ENCODE measurements at regions not wholly inside any gene's neighbourhood (a gene's known extent, or its start where the extent isn't known, plus 50 kb on each side); places are given as distances from the start of the nearest gene placed in this dataset.

DNA sequence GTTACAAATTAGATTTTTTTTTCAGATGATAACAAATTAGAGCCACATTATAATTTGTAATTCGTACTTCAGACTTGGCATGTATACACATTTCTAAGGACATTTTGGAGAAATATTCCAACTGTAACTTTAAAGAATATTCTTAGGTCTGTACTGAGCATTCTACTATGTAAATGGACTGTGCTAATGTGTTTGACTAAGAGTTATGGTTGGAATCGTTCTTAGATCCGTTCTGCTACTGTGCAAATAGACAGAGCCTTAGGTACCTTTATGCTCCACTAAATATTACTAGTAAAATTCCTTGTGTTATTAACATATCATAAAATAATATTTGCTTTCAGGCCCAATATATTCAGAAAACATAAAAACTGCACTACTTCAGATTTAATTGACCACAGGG, 1180.0 kb upstream of the TENM3 start:
- Mint-ChIP-seq H3K36me3 (no peaks in the 10 kb centered on the region), H3K4me3 (no peak overlapping the region), H3K4me1 (no peaks in the 10 kb centered on the region), H3K27me3 (no peaks in the 10 kb centered on the region), H3K27ac (no peak overlapping the region), H3K9me3 (peaks cover 3 to 14% (median 6%) of the 10 kb centered on the region in 3 donors)
- Histone ChIP-seq H3K36me3 (ENCODE audit: control insufficient read depth in 2 of 2, extremely low read depth in 1 of 2, insufficient read depth in 1 of 2, low read length in 1 of 2) (no peaks in the 10 kb centered on the region), H3K4me1 (ENCODE audit: control insufficient read depth in 1 of 2, extremely low read depth in 1 of 2, insufficient read depth in 2 of 2, low read length in 2 of 2) (no peaks in the 10 kb centered on the region), H3K9me3 (no peaks in the 10 kb centered on the region), H3K4me3 (ENCODE audit: control insufficient read depth in 1 of 2, extremely low read depth in 1 of 2, low read length in 1 of 2) (no peak overlapping the region), H3K27me3 (replicated peaks in 1 of 2; ENCODE audit: control insufficient read depth in 2 of 2, extremely low read depth in 1 of 2, insufficient read depth in 2 of 2, low read length in 1 of 2) (no peaks in the 10 kb centered on the region), H3K27ac (ENCODE audit: low read length) (no peak overlapping the region)
- no CpG with 5 or more reads among the region's 3 CpGs for WGBS (ENCODE audit: insufficient coverage)
- ChIA-PET CTCF (no interaction called here), POLR2A (no interaction called here)
- ATAC-seq (replicated peaks in 1 of 4): no peak
- no peak for DNase-seq

DNA sequence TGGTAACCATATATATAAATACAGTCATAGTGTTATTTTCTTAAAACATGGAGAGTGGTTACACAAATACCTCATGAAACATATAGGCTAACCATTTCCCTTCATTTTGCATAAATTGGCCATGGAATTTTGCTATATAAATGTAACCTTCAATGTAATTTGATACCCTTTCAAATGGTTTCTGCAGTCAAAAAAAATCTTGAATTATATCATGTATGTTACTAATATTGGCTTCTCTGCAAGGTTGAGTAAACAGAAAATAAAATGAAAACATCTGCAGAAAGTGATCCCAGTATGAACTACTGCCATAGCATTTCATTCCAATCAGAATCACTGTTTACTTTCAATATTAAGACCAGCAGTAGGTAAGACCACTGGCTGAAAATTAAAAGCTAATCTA, 1165.9 kb upstream of the TENM3 start:
- Histone ChIP-seq H3K4me1 (ENCODE audit: control insufficient read depth in 1 of 2, extremely low read depth in 1 of 2, insufficient read depth in 2 of 2, low read length in 2 of 2) (no peaks in the 10 kb centered on the region), H3K9me3 (no peaks in the 10 kb centered on the region), H3K27ac (ENCODE audit: low read length) (no peak overlapping the region), H3K27me3 (replicated peaks in 1 of 2; ENCODE audit: control insufficient read depth in 2 of 2, extremely low read depth in 1 of 2, insufficient read depth in 2 of 2, low read length in 1 of 2) (no peaks in the 10 kb centered on the region), H3K4me3 (ENCODE audit: control insufficient read depth in 1 of 2, extremely low read depth in 1 of 2, low read length in 1 of 2) (no peak overlapping the region), H3K36me3 (ENCODE audit: control insufficient read depth in 2 of 2, extremely low read depth in 1 of 2, insufficient read depth in 1 of 2, low read length in 1 of 2) (no peaks in the 10 kb centered on the region)
- POLR2A ChIA-PET: no interaction called here
- Mint-ChIP-seq H3K27me3 (no peaks in the 10 kb centered on the region), H3K4me1 (no peaks in the 10 kb centered on the region), H3K36me3 (no peaks in the 10 kb centered on the region), H3K4me3 (no peak overlapping the region), H3K27ac (no peak overlapping the region), H3K9me3 (peaks cover 0 to 6% (median 3%) of the 10 kb centered on the region in 3 donors)
- DNase-seq: no peak
- CTCF ChIA-PET: no interaction called here
- ATAC-seq (replicated peaks in 1 of 4): no peak

DNA sequence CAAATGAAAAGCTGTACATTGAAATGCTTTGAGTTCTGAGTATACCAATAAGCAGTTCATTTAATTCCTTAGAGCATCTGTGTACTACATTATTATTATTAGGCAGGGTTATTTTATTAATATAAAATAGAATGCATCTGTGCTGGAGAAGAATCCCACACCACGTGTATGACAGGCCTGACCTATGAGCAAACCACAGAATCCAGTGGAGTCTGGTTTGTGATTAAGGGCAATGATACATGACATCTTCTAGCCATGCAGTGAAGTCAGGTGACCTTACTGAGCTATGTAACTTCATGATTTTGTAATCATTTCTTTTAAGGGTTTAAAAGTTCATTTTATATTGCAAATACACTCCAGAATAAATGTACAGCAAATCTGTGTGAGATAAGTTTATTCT, 1165.0 kb upstream of the TENM3 start:
- no peak overlapping the region for H3K27ac Mint-ChIP-seq

DNA sequence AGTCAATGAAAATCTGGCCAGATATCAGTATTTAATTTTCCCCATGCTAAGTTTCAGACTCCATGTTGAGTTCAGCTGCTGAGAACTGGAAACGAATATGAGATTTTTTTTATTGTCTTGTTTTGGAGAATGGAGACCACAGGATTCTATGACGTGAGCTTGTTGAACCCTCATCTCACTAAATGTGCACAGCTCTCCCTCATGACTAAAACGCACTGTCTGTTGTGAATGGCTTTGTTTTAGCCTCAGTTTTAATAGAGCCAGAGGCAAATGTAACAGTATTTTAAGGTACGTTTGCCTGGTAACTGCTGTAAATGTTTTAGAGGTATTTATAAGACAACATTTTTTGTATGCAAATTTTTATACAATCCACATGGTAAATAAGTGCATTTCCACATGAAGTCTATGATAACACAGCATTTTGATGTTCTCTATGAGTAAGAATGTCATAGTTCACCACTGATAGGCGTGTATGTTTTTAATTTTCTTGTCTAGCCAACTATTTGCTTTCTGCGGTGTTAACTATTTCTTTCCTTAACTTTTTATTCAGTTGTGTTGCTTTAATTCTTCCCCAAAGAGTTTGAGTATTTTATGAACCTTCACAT, 1159.3 kb upstream of the TENM3 start:
- H3K27ac Mint-ChIP-seq: no peak overlapping the region
- POLR2A ChIA-PET: no interaction called here
- H3K27me3 Mint-ChIP-seq: no peaks in the 10 kb centered on the region
- H3K36me3 Mint-ChIP-seq: no peaks in the 10 kb centered on the region
- no peaks in the 10 kb centered on the region for H3K27me3 ChIP-seq (replicated peaks in 1 of 2; ENCODE audit: control insufficient read depth in 2 of 2, extremely low read depth in 1 of 2, insufficient read depth in 2 of 2, low read length in 1 of 2)
- no peak overlapping the region for H3K27ac ChIP-seq (ENCODE audit: low read length)
- H3K9me3 ChIP-seq: no peaks in the 10 kb centered on the region
- no peak overlapping the region for H3K4me3 ChIP-seq (ENCODE audit: control insufficient read depth in 1 of 2, extremely low read depth in 1 of 2, low read length in 1 of 2)
- H3K4me3 Mint-ChIP-seq: no peak overlapping the region
- CTCF ChIA-PET: no interaction called here
- H3K36me3 ChIP-seq (ENCODE audit: control insufficient read depth in 2 of 2, extremely low read depth in 1 of 2, insufficient read depth in 1 of 2, low read length in 1 of 2): no peaks in the 10 kb centered on the region
- 60% methylated on average over 1 of the region's 6 CpGs for WGBS (ENCODE audit: insufficient coverage)
- DNase-seq: no peak
- H3K4me1 Mint-ChIP-seq: no peaks in the 10 kb centered on the region
- ATAC-seq (replicated peaks in 1 of 4): no peak
- no peaks in the 10 kb centered on the region for H3K4me1 ChIP-seq (ENCODE audit: control insufficient read depth in 1 of 2, extremely low read depth in 1 of 2, insufficient read depth in 2 of 2, low read length in 2 of 2)
- peaks cover 0 to 3% (median 0%) of the 10 kb centered on the region in 3 donors for H3K9me3 Mint-ChIP-seq

More for the DNA sequence above, 1165.0 kb upstream of the TENM3 start:
- WGBS (ENCODE audit: insufficient coverage): no CpG with 5 or more reads among the region's 1 CpG
- Mint-ChIP-seq H3K27me3 (no peaks in the 10 kb centered on the region), H3K36me3 (no peaks in the 10 kb centered on the region), H3K4me3 (no peak overlapping the region), H3K9me3 (peaks cover 0 to 6% (median 3%) of the 10 kb centered on the region in 3 donors), H3K4me1 (no peaks in the 10 kb centered on the region)
- Histone ChIP-seq H3K4me3 (ENCODE audit: control insufficient read depth in 1 of 2, extremely low read depth in 1 of 2, low read length in 1 of 2) (no peak overlapping the region), H3K9me3 (no peaks in the 10 kb centered on the region), H3K4me1 (ENCODE audit: control insufficient read depth in 1 of 2, extremely low read depth in 1 of 2, insufficient read depth in 2 of 2, low read length in 2 of 2) (no peaks in the 10 kb centered on the region), H3K27ac (ENCODE audit: low read length) (no peak overlapping the region), H3K27me3 (replicated peaks in 1 of 2; ENCODE audit: control insufficient read depth in 2 of 2, extremely low read depth in 1 of 2, insufficient read depth in 2 of 2, low read length in 1 of 2) (no peaks in the 10 kb centered on the region), H3K36me3 (ENCODE audit: control insufficient read depth in 2 of 2, extremely low read depth in 1 of 2, insufficient read depth in 1 of 2, low read length in 1 of 2) (no peaks in the 10 kb centered on the region)
- ChIA-PET POLR2A (no interaction called here), CTCF (no interaction called here)
- DNase-seq: no peak
- no peak for ATAC-seq (replicated peaks in 1 of 4)

DNA sequence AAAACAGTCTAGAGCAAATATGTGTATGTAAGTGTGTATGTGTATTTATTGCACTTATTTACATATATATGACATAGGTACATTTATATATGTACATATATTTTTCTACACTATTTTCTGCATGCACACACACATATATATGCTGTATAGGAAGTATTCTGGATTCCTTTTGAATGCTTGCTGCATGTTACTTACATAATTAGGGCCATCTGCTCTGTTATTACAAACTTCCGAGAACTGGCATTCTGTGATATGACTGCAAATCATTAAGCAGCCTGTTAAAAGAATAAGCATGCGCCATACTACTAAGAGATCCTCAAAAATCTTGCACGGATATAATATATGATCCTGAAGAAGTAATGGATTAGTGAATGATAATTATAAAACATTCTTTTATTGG, 1157.6 kb upstream of the TENM3 start:
- H3K9me3 ChIP-seq: no peaks in the 10 kb centered on the region
- DNase-seq (no peak), ATAC-seq (replicated peaks in 1 of 4) (no peak)
- ChIA-PET CTCF (no interaction called here), POLR2A (no interaction called here)
- Mint-ChIP-seq H3K27me3 (no peaks in the 10 kb centered on the region), H3K9me3 (peaks cover 2 to 5% (median 4%) of the 10 kb centered on the region in 3 donors), H3K27ac (no peak overlapping the region), H3K4me3 (no peak overlapping the region), H3K4me1 (no peaks in the 10 kb centered on the region), H3K36me3 (no peaks in the 10 kb centered on the region)
- H3K36me3 ChIP-seq (ENCODE audit: control insufficient read depth in 2 of 2, extremely low read depth in 1 of 2, insufficient read depth in 1 of 2, low read length in 1 of 2): no peaks in the 10 kb centered on the region
- H3K4me3 ChIP-seq (ENCODE audit: control insufficient read depth in 1 of 2, extremely low read depth in 1 of 2, low read length in 1 of 2): no peak overlapping the region
- no CpG with 5 or more reads among the region's 3 CpGs for WGBS (ENCODE audit: insufficient coverage)
- H3K4me1 ChIP-seq (ENCODE audit: control insufficient read depth in 1 of 2, extremely low read depth in 1 of 2, insufficient read depth in 2 of 2, low read length in 2 of 2): no peaks in the 10 kb centered on the region
- no peak overlapping the region for H3K27ac ChIP-seq (ENCODE audit: low read length)
- H3K27me3 ChIP-seq (replicated peaks in 1 of 2; ENCODE audit: control insufficient read depth in 2 of 2, extremely low read depth in 1 of 2, insufficient read depth in 2 of 2, low read length in 1 of 2): no peaks in the 10 kb centered on the region

DNA sequence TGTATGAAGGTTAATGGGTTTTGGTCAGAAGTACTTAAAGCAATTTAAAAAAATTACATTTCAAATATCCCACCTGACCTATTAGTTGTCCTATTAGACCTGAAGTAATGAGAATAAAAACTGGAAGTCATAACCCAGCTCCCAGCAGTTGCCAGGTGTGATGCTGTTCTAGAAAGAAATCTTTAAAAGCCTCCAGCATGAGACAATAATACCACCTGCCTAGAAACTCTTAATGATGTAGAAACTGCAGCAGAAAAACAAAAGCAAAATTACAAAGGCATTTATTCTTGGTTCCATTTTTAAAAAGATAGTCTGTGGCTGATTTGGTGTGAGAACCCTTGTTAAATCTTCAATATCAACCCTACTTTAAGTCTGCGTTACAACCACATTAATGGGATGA, 1137.7 kb upstream of the TENM3 start:
- DNase-seq (no peak), ATAC-seq (replicated peaks in 1 of 4) (no peak)
- H3K27ac ChIP-seq (ENCODE audit: low read length): no peak overlapping the region
- H3K27me3 ChIP-seq (replicated peaks in 1 of 2; ENCODE audit: control insufficient read depth in 2 of 2, extremely low read depth in 1 of 2, insufficient read depth in 2 of 2, low read length in 1 of 2): no peaks in the 10 kb centered on the region
- Mint-ChIP-seq H3K4me1 (no peaks in the 10 kb centered on the region), H3K36me3 (no peaks in the 10 kb centered on the region), H3K9me3 (peaks cover 0 to 9% (median 2%) of the 10 kb centered on the region in 3 donors), H3K4me3 (no peak overlapping the region), H3K27me3 (no peaks in the 10 kb centered on the region), H3K27ac (no peak overlapping the region)
- H3K9me3 ChIP-seq: no peaks in the 10 kb centered on the region
- no peak overlapping the region for H3K4me3 ChIP-seq (ENCODE audit: control insufficient read depth in 1 of 2, extremely low read depth in 1 of 2, low read length in 1 of 2)
- H3K36me3 ChIP-seq (ENCODE audit: control insufficient read depth in 2 of 2, extremely low read depth in 1 of 2, insufficient read depth in 1 of 2, low read length in 1 of 2): no peaks in the 10 kb centered on the region
- POLR2A ChIA-PET: no interaction called here
- no CpG with 5 or more reads among the region's 1 CpG for WGBS (ENCODE audit: insufficient coverage)
- CTCF ChIA-PET: no interaction called here
- H3K4me1 ChIP-seq (ENCODE audit: control insufficient read depth in 1 of 2, extremely low read depth in 1 of 2, insufficient read depth in 2 of 2, low read length in 2 of 2): no peaks in the 10 kb centered on the region

DNA sequence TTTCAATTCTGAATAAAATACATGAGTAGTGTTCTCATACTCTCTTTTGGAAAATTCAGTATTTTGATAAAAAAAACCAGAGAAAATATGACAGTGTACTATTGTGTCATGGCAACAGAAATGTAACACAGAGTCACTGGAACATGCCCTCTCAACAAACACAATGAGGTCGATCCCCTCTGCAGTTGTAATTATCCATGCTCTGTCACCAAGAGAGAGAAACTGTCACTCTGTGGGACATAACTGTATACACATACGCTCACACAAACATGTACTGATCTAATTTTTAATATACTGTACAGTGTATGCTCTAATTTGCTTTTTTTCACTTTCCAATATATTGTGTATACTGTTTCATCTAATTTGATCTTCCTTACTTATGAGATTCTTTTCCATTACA, 1136.8 kb upstream of the TENM3 start:
- ATAC-seq (replicated peaks in 1 of 4) (no peak), DNase-seq (no peak)
- Mint-ChIP-seq H3K27ac (no peak overlapping the region), H3K4me3 (no peak overlapping the region), H3K27me3 (no peaks in the 10 kb centered on the region), H3K4me1 (no peaks in the 10 kb centered on the region), H3K9me3 (peaks cover 0 to 9% (median 2%) of the 10 kb centered on the region in 3 donors), H3K36me3 (no peaks in the 10 kb centered on the region)
- no peak overlapping the region for H3K27ac ChIP-seq (ENCODE audit: low read length)
- ChIA-PET POLR2A (no interaction called here), CTCF (no interaction called here)
- no peaks in the 10 kb centered on the region for H3K27me3 ChIP-seq (replicated peaks in 1 of 2; ENCODE audit: control insufficient read depth in 2 of 2, extremely low read depth in 1 of 2, insufficient read depth in 2 of 2, low read length in 1 of 2)
- H3K4me1 ChIP-seq (ENCODE audit: control insufficient read depth in 1 of 2, extremely low read depth in 1 of 2, insufficient read depth in 2 of 2, low read length in 2 of 2): no peaks in the 10 kb centered on the region
- no peak overlapping the region for H3K4me3 ChIP-seq (ENCODE audit: control insufficient read depth in 1 of 2, extremely low read depth in 1 of 2, low read length in 1 of 2)
- no CpG with 5 or more reads among the region's 2 CpGs for whole genome bisulfite sequencing (ENCODE audit: insufficient coverage)
- no peaks in the 10 kb centered on the region for H3K9me3 ChIP-seq
- H3K36me3 ChIP-seq (ENCODE audit: control insufficient read depth in 2 of 2, extremely low read depth in 1 of 2, insufficient read depth in 1 of 2, low read length in 1 of 2): no peaks in the 10 kb centered on the region
